ENCODE measurements at regions not wholly inside any gene's neighbourhood (a gene's known extent, or its start where the extent isn't known, plus 50 kb on each side); places are given as distances from the start of the nearest gene placed in this dataset.

GRCh38 chr10:10848488-10849111 is 169.1 kb upstream of the CELF2 start:
- no peak overlapping the region for H3K4me3 ChIP-seq (ENCODE audit: low read depth, low read length)
- no peak for TF ChIP-seq CTCF (IDR thresholded peaks at IDR 0.05; ENCODE audit: borderline replicate concordance, insufficient read depth, low read depth, low read length)

GRCh38 chr10:10849306-10849705 is 168.4 kb upstream of the CELF2 start:
- TF ChIP-seq CTCF (IDR thresholded peaks at IDR 0.05; ENCODE audit: borderline replicate concordance, insufficient read depth, low read depth, low read length) = no peak
- no peak overlapping the region for H3K4me3 ChIP-seq (ENCODE audit: low read depth, low read length)

GRCh38 chr10:10850214-10850613 is 167.5 kb upstream of the CELF2 start:
- TF ChIP-seq CTCF (IDR thresholded peaks at IDR 0.05; ENCODE audit: borderline replicate concordance, insufficient read depth, low read depth, low read length) = no peak
- no peak overlapping the region for H3K4me3 ChIP-seq (ENCODE audit: low read depth, low read length)

- TF ChIP-seq CTCF (IDR thresholded peaks at IDR 0.05; ENCODE audit: borderline replicate concordance, insufficient read depth, low read depth, low read length) = no peak
These were observed 165.2 kb upstream of the CELF2 start for GRCh38 chr10:10852464-10852863.

GRCh38 chr10:10853954-10854353 is 163.7 kb upstream of the CELF2 start:
- TF ChIP-seq CTCF (IDR thresholded peaks at IDR 0.05; ENCODE audit: borderline replicate concordance, insufficient read depth, low read depth, low read length) = no peak
- H3K4me3 ChIP-seq (ENCODE audit: low read depth, low read length) = no peak overlapping the region

More at GRCh38 chr10:10852464-10852863, 165.2 kb upstream of the CELF2 start:
- no peak overlapping the region for H3K4me3 ChIP-seq (ENCODE audit: low read depth, low read length)

GRCh38 chr10:10854725-10855124 is 162.9 kb upstream of the CELF2 start:
- no peak for TF ChIP-seq CTCF (IDR thresholded peaks at IDR 0.05; ENCODE audit: borderline replicate concordance, insufficient read depth, low read depth, low read length)
- no peak overlapping the region for H3K4me3 ChIP-seq (ENCODE audit: low read depth, low read length)

GRCh38 chr10:10855151-10855581 is 162.5 kb upstream of the CELF2 start:
- TF ChIP-seq CTCF (IDR thresholded peaks at IDR 0.05; ENCODE audit: borderline replicate concordance, insufficient read depth, low read depth, low read length) = no peak
- H3K4me3 ChIP-seq (ENCODE audit: low read depth, low read length) = no peak overlapping the region

Data from GM12875 (cell line).